Gastroesophageal sphincter (tissue), 4 donors: ENCODE measurements at regions not wholly inside any gene's neighbourhood (a gene's known extent, or its start where the extent isn't known, plus 50 kb on each side); places are given as distances from the start of the nearest gene placed in this dataset.

Experiments
- ATAC-seq: fragments of 150-250 bp; one replicate; pipeline ENCODE4 v1.9.1; 2016; ENCODE audit warnings: mild to moderate bottlenecking, moderate library complexity
- H3K27ac ChIP-seq, 4 donors: fragments of 200-600 bp; sonication (generic) in 3 of 4; 1 replicate in 3 of 4; 2 replicates in 1 of 4; pipeline ENCODE4 v1.5.1; 2016 to 2019
- H3K27me3 ChIP-seq: fragments of 200-600 bp; sonication (generic); one replicate; pipeline ENCODE4 v1.5.1; 2019
- H3K36me3 ChIP-seq, 2 donors: fragments of 200-600 bp; sonication (generic); one replicate each; pipeline ENCODE4 v1.5.1; 2019; ENCODE audit warnings: control low read depth in 1 of 2
- H3K4me1 ChIP-seq, 3 donors: fragments of 200-600 bp; sonication (generic); 1 replicate in 2 of 3; 2 replicates in 1 of 3; pipeline ENCODE4 v1.5.1; 2016 to 2019; ENCODE audit warnings: control low read depth in 2 of 3
- H3K4me3 ChIP-seq, 2 donors: fragments of 200-600 bp; sonication (generic); one replicate each; pipeline ENCODE4 v1.5.1; 2019; ENCODE audit warnings: mild to moderate bottlenecking in 1 of 2, moderate library complexity in 1 of 2
- H3K9me3 ChIP-seq, 3 donors: fragments of 200-600 bp; sonication (generic); one replicate each; pipeline ENCODE4 v1.5.1; 2017 to 2019; ENCODE audit warnings: control low read depth in 2 of 3
- CTCF ChIP-seq, 4 experiments: fragments of 200-600 bp in 2 of 4; fragments of 450-650 bp in 2 of 4; sonication (generic) in 1 of 4; IDR thresholded peaks; one replicate each; pipeline ENCODE4 v1.5.1; 2017 to 2019; ENCODE audit warnings: antibody characterized with exemption in 4 of 4, mild to moderate bottlenecking in 2 of 4, moderate library complexity in 2 of 4
- EP300 ChIP-seq: sonication (generic); formaldehyde crosslinking; IDR thresholded peaks from one replicate; pipeline ENCODE4 v1.6.1; 2017; ENCODE audit warnings: antibody characterized with exemption, mild to moderate bottlenecking
- POLR2A ChIP-seq, 2 donors: fragments of 450-650 bp; IDR thresholded peaks; one replicate each; pipeline ENCODE4 v1.6.1; 2017; ENCODE audit warnings: antibody characterized with exemption in 2 of 2, mild to moderate bottlenecking in 2 of 2, moderate library complexity in 1 of 2
- POLR2AphosphoS5 ChIP-seq: sonication (generic); formaldehyde crosslinking; IDR thresholded peaks from one replicate; pipeline ENCODE4 v1.6.1; 2017; ENCODE audit warnings: antibody characterized with exemption
- WGBS, 2 donors: methylation state at CpG; one replicate each; pipeline ENCODE4 v1.1.5; 2018; ENCODE audit warnings: low coverage in 1 of 2; 5-methylcytosine and 5-hydroxymethylcytosine counted together

DNA sequence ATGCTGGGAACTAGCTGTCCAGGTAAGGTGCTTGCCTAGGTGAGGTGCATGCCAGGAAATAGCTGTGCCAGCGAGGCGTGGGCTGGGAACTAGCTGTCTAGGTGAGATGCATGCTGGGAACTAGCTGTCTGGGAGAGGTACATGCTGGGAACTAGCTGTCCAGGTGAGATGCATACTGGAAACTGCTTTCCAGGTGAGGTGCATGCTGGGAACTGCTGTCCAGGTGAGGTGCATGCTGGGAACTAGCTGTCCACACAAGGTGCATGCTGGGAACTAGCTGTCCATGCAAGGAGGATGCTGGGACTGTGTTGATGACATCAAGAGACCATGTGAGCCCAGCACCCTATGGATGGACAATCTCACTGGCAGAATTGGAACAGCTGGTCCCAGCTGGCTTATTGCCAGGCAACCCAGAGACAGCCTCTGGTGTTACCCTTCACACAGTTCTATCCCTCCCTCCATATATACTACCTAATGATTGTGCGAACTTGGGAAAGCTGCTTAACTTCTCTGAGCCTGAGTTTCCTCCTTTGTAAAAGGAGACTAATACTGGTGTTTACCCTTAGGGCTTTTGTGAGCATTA is 479.9 kb upstream of the RBFOX1 start:
- no peaks in the 10 kb centered on the region for H3K36me3 ChIP-seq
- no peaks in the 10 kb centered on the region for H3K9me3 ChIP-seq
- no peaks in the 10 kb centered on the region for H3K4me1 ChIP-seq
- no peak overlapping the region for H3K4me3 ChIP-seq
- no peak for TF ChIP-seq POLR2AphosphoS5
- no peak for TF ChIP-seq CTCF (IDR thresholded peaks at IDR 0.05)
- TF ChIP-seq POLR2A (IDR thresholded peaks at IDR 0.05) = no peak
- no peak for TF ChIP-seq EP300
- 0% methylated on average over 1 of the region's 3 CpGs for WGBS, 2 donors
- H3K27me3 ChIP-seq = no peaks in the 10 kb centered on the region
- no peak for ATAC-seq
- H3K27ac ChIP-seq = no peak overlapping the region

- WGBS, 2 donors = 68 to 69% methylated on average over 8 of the region's 8 CpGs
- no peak overlapping the region for H3K27ac ChIP-seq
- no peaks in the 10 kb centered on the region for H3K4me1 ChIP-seq
- no peaks in the 10 kb centered on the region for H3K36me3 ChIP-seq
- H3K9me3 ChIP-seq = peaks cover 0 to 6% (median 0%) of the 10 kb centered on the region in 3 donors
- H3K4me3 ChIP-seq = no peak overlapping the region
- TF ChIP-seq CTCF (IDR thresholded peaks at IDR 0.05) (no peak), POLR2A (IDR thresholded peaks at IDR 0.05) (no peak), POLR2AphosphoS5 (no peak)
- no peaks in the 10 kb centered on the region for H3K27me3 ChIP-seq
- ATAC-seq = no peak
Measured at GRCh38 chr16:6846452-6846851, 486.2 kb upstream of the RBFOX1 start.

- Histone ChIP-seq H3K27ac (no peak overlapping the region), H3K36me3 (no peaks in the 10 kb centered on the region), H3K27me3 (no peaks in the 10 kb centered on the region), H3K4me3 (no peak overlapping the region), H3K4me1 (no peaks in the 10 kb centered on the region), H3K9me3 (peaks cover 0 to 10% (median 0%) of the 10 kb centered on the region in 3 donors)
- ATAC-seq = no peak
- TF ChIP-seq POLR2AphosphoS5 = no peak
- TF ChIP-seq CTCF (IDR thresholded peaks at IDR 0.05) = no peak
- TF ChIP-seq EP300 = no peak
- TF ChIP-seq POLR2A (IDR thresholded peaks at IDR 0.05) = no peak
- WGBS, 2 donors = 86 to 91% methylated on average over 4 to 6 of the region's 6 CpGs
Measured at GRCh38 chr16:6841392-6841791, 491.3 kb upstream of the RBFOX1 start.

DNA sequence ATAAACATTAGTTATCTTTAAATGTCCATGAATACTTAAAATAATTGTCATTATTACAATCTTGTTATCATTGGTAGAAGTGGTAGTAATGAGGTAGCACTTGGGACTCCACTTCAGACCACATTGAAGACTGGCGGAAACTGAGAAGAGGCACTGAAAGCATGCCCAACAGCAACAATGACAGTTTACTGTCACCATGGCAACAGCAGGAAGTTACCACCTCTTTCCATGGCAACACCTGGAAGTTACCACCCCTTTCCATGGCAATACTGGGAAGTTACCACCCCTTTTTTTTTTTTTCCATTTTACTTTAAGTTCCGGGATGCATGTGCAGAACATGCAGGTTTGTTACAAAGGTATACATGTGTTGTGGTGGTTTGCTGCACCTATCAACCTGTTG is 494.9 kb upstream of the RBFOX1 start:
- H3K4me3 ChIP-seq = no peak overlapping the region
- no peak overlapping the region for H3K27ac ChIP-seq
- no peak for ATAC-seq
- peaks cover 0 to 4% (median 0%) of the 10 kb centered on the region in 3 donors for H3K9me3 ChIP-seq
- no peaks in the 10 kb centered on the region for H3K36me3 ChIP-seq
- H3K4me1 ChIP-seq = no peaks in the 10 kb centered on the region
- 100% methylated on average over 1 to 2 of the region's 2 CpGs for WGBS, 2 donors
- TF ChIP-seq CTCF (IDR thresholded peaks at IDR 0.05) (no peak), POLR2A (IDR thresholded peaks at IDR 0.05) (no peak), EP300 (no peak), POLR2AphosphoS5 (no peak)
- H3K27me3 ChIP-seq = no peaks in the 10 kb centered on the region

DNA sequence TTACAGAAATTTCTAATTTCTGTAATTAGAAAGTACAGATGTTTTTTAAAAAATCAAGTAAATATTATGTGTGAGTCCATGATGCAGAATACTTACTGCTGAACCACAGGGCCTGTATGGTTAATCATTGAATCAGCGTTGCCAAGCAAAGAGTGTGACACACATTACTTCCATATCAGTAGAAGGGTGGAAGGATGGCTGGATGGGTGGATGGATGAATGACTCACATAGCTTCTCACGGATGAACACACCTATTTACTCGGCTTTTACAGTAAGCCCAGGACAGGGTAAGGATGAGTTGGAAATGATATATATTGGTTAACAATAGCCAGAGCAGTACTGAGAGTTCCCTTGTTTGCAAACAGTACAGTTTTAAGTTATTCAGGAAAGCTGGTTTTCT is 495.9 kb upstream of the RBFOX1 start:
- TF ChIP-seq EP300 (no peak), POLR2A (IDR thresholded peaks at IDR 0.05) (no peak), POLR2AphosphoS5 (no peak), CTCF (IDR thresholded peaks at IDR 0.05) (no peak)
- no peaks in the 10 kb centered on the region for H3K4me1 ChIP-seq
- no peaks in the 10 kb centered on the region for H3K36me3 ChIP-seq
- 83% methylated on average over 3 of the region's 3 CpGs for WGBS, 2 donors
- no peak for ATAC-seq
- peaks cover 0 to 4% (median 0%) of the 10 kb centered on the region in 3 donors for H3K9me3 ChIP-seq
- no peak overlapping the region for H3K4me3 ChIP-seq
- H3K27ac ChIP-seq = no peak overlapping the region
- H3K27me3 ChIP-seq = no peaks in the 10 kb centered on the region
